ENCODE measurements at regions not wholly inside any gene's neighbourhood (a gene's known extent, or its start where the extent isn't known, plus 50 kb on each side); places are given as distances from the start of the nearest gene placed in this dataset.

DNA sequence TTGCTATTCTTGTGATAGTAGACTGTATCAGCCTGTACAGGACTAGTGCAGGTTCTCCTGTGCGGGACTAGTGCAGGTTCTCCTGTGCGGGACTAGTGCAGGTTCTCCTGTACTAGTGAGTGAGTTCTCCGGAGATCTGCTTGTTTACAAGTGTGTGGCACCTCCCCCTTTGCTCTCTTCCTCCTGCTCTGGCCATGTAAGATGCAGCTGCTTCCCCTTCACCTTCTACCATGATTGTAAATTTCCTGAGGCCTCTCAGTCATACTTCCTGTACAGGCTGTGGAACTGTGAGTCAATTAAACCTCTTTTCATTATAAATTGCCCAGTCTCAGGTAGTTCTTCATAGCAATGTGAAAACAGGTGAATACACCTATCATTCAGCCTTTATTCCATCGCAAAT, 289.6 kb downstream of the TEX29 start:
- TF ChIP-seq, protein P1, sequence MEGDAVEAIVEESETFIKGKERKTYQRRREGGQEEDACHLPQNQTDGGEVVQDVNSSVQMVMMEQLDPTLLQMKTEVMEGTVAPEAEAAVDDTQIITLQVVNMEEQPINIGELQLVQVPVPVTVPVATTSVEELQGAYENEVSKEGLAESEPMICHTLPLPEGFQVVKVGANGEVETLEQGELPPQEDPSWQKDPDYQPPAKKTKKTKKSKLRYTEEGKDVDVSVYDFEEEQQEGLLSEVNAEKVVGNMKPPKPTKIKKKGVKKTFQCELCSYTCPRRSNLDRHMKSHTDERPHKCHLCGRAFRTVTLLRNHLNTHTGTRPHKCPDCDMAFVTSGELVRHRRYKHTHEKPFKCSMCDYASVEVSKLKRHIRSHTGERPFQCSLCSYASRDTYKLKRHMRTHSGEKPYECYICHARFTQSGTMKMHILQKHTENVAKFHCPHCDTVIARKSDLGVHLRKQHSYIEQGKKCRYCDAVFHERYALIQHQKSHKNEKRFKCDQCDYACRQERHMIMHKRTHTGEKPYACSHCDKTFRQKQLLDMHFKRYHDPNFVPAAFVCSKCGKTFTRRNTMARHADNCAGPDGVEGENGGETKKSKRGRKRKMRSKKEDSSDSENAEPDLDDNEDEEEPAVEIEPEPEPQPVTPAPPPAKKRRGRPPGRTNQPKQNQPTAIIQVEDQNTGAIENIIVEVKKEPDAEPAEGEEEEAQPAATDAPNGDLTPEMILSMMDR (conservative IDR thresholded peaks at IDR 0.05; ENCODE audit: low read depth in 2 of 2) = no peak
- TF ChIP-seq POLR2AphosphoS5 (IDR thresholded peaks at IDR 0.05; ENCODE audit: low read depth) (no peak), JUNB (IDR thresholded peaks at IDR 0.05; ENCODE audit: unreplicated experiment) (no peak), CREB1 (CRISPR knock-in tag; IDR thresholded peaks at IDR 0.05; ENCODE audit: low read depth) (no peak), EZH2phosphoT487 (IDR thresholded peaks at IDR 0.05; ENCODE audit: unreplicated experiment) (no peak), EZH2 (IDR thresholded peaks at IDR 0.05; ENCODE audit: low read depth, unreplicated experiment) (no peak), NANOG (IDR thresholded peaks at IDR 0.05; ENCODE audit: borderline replicate concordance) (no peak)
- TF ChIP-seq, protein P2, sequence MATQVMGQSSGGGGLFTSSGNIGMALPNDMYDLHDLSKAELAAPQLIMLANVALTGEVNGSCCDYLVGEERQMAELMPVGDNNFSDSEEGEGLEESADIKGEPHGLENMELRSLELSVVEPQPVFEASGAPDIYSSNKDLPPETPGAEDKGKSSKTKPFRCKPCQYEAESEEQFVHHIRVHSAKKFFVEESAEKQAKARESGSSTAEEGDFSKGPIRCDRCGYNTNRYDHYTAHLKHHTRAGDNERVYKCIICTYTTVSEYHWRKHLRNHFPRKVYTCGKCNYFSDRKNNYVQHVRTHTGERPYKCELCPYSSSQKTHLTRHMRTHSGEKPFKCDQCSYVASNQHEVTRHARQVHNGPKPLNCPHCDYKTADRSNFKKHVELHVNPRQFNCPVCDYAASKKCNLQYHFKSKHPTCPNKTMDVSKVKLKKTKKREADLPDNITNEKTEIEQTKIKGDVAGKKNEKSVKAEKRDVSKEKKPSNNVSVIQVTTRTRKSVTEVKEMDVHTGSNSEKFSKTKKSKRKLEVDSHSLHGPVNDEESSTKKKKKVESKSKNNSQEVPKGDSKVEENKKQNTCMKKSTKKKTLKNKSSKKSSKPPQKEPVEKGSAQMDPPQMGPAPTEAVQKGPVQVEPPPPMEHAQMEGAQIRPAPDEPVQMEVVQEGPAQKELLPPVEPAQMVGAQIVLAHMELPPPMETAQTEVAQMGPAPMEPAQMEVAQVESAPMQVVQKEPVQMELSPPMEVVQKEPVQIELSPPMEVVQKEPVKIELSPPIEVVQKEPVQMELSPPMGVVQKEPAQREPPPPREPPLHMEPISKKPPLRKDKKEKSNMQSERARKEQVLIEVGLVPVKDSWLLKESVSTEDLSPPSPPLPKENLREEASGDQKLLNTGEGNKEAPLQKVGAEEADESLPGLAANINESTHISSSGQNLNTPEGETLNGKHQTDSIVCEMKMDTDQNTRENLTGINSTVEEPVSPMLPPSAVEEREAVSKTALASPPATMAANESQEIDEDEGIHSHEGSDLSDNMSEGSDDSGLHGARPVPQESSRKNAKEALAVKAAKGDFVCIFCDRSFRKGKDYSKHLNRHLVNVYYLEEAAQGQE (IDR thresholded peaks at IDR 0.05; ENCODE audit: unreplicated experiment) = no peak
- TF ChIP-seq, protein P3, sequence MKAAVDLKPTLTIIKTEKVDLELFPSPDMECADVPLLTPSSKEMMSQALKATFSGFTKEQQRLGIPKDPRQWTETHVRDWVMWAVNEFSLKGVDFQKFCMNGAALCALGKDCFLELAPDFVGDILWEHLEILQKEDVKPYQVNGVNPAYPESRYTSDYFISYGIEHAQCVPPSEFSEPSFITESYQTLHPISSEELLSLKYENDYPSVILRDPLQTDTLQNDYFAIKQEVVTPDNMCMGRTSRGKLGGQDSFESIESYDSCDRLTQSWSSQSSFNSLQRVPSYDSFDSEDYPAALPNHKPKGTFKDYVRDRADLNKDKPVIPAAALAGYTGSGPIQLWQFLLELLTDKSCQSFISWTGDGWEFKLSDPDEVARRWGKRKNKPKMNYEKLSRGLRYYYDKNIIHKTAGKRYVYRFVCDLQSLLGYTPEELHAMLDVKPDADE (IDR thresholded peaks at IDR 0.05) = no peak

Data from GM23338 (cell line).